Stimulated activated memory B cell treated with anti-CD40 and anti-IgM and Interleukin-4, amounts not matched to agents 10 μg/mL and 1 μg/mL and 100 μg/mL, for 72 hours (primary cell): ENCODE measurements at regions not wholly inside any gene's neighbourhood (a gene's known extent, or its start where the extent isn't known, plus 50 kb on each side); places are given as distances from the start of the nearest gene placed in this dataset.

Source experiments
- ATAC-seq: fragments of 150-1000 bp; cut with Tn5 transposase; 2 replicates; pipeline ENCODE4 v1.10.0; 2021
- H3K27ac Mint-ChIP-seq: one replicate; pipeline ENCODE4 v1.8.0; 2022; ENCODE audit warnings: mild to moderate bottlenecking, mixed read lengths
- H3K27me3 Mint-ChIP-seq: one replicate; pipeline ENCODE4 v1.8.0; 2022; ENCODE audit warnings: mixed read lengths
- H3K36me3 Mint-ChIP-seq: one replicate; pipeline ENCODE4 v1.8.0; 2022; ENCODE audit warnings: mixed read lengths
- H3K4me1 Mint-ChIP-seq: one replicate; pipeline ENCODE4 v1.8.0; 2022; ENCODE audit warnings: mixed read lengths
- H3K4me3 Mint-ChIP-seq: one replicate; pipeline ENCODE4 v1.8.0; 2022; ENCODE audit warnings: mild to moderate bottlenecking, moderate library complexity, mixed read lengths
- H3K9me3 Mint-ChIP-seq: one replicate; pipeline ENCODE4 v1.8.0; 2022; ENCODE audit warnings: mixed read lengths

DNA sequence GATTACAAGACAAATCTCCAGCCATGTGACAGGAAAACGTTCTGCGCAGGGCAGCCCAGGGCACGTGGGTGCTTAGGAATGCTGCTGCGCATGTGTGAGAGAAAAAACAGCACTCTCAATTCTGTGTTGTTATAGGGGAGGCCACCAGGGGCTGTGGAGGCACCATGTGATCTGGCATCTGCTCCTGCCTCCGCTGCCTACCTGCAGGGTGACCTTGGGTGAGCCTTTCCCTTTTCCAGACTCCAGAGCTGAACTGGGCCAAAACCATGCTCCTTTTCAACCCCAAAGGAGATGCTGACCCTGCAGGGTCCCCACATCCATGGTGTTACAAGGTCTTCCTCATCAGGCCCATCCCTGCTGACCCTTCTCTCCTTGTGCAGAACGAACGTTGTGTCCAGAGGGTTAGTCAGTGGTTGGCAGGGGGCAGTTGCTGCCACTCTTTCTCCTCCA lies 81.5 kb upstream of the RASGRF1 start:
- Mint-ChIP-seq H3K9me3 (no peaks in the 10 kb centered on the region), H3K27ac (no peak overlapping the region), H3K4me3 (no peak overlapping the region), H3K27me3 (peaks cover 37% of the 10 kb centered on the region), H3K4me1 (no peaks in the 10 kb centered on the region), H3K36me3 (no peaks in the 10 kb centered on the region)
- no peak for ATAC-seq

DNA sequence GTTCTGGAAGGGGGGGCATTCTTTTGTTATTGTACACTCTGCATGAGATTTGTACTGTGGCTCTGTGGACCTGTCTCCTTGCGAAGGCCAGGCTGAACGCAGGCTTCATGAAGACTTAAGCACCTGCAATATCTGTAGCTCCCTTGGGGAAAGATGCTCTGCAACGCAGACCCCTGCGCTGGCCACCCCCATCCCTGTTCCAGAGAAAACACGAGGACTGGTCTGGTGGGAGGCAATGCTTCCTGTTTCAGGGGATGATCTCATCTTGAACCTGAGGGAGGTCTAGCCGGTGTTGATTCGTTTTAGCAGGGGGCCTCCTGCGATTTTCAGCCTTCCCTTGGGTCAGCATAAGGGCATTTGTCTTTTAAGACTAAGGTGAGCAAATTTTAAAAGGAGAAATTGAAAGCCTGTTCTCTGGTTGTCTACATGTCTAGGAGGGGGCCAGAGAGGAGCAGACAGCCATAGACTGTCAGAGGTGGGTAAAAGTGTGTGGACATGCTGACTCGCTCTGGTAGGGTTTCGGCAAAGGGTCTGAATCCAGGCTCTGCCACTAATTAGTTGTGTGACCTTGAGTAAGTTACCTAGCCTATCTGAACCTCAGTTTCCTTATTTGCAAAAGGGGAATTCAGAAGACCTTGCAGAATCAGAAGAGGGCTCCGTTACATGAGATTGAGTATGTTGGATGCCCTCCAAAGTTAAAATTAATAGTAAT lies 80.9 kb upstream of the RASGRF1 start:
- Mint-ChIP-seq H3K27me3 (peaks cover 37% of the 10 kb centered on the region), H3K4me3 (no peak overlapping the region), H3K36me3 (no peaks in the 10 kb centered on the region), H3K4me1 (no peaks in the 10 kb centered on the region), H3K9me3 (no peaks in the 10 kb centered on the region), H3K27ac (no peak overlapping the region)
- ATAC-seq: no peak

DNA sequence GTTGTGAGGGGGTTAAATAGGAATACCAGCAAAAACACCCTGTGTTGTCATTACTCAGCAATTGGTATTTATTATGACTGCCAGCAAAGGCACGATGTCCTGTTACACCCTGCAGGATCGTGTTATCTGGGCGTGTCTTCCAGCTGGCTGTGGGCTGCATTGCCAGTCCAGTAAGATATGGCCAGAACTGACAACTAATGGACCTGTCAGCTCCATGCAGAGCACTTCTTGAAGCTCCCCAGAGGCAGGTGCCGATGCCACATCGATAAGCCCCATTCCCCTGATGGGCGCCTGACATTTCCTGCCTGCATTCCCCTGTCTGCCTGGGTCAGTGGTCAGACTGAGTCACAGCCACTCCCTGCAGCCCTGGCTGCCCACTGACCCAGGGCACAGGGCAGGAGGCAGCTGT lies 79.7 kb upstream of the RASGRF1 start:
- peaks cover 34% of the 10 kb centered on the region for H3K27me3 Mint-ChIP-seq
- peaks cover 8% of the 10 kb centered on the region for H3K4me1 Mint-ChIP-seq
- H3K27ac Mint-ChIP-seq: no peak overlapping the region
- no peak overlapping the region for H3K4me3 Mint-ChIP-seq
- no peak for ATAC-seq
- H3K9me3 Mint-ChIP-seq: peaks cover 6% of the 10 kb centered on the region
- H3K36me3 Mint-ChIP-seq: no peaks in the 10 kb centered on the region

DNA sequence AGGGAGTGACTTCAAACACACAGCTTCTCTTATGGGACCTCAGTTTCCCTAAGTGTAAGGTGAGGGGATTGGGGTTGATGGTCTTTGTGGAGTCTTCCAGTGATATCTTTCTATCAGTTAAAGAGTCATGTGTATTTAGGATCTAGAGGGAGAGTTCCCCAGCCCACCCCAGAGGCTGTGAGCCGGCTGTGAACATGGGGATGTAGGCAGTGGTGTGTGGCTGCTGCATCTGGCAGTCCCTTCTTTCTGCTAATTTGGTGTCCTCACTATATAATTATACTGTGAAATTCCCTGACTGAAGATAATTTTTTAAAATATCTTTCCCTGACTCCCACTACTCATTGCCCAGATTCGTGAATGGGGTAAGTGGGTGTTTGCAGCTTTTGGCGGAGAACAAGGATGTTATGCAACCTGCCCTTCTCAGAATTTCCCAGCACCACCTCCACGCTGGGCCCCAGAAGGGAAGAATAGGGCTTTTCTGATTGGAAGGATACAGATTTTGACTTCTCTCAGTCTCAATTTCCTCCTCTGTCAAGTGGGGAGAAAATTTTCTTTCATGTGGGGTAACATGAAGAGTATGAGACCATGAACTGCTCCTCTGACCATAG lies 79.0 kb upstream of the RASGRF1 start:
- Mint-ChIP-seq H3K36me3 (no peaks in the 10 kb centered on the region), H3K9me3 (peaks cover 9% of the 10 kb centered on the region), H3K27me3 (peaks cover 29% of the 10 kb centered on the region), H3K4me3 (no peak overlapping the region), H3K27ac (no peak overlapping the region), H3K4me1 (peaks cover 9% of the 10 kb centered on the region)
- ATAC-seq: no peak

DNA sequence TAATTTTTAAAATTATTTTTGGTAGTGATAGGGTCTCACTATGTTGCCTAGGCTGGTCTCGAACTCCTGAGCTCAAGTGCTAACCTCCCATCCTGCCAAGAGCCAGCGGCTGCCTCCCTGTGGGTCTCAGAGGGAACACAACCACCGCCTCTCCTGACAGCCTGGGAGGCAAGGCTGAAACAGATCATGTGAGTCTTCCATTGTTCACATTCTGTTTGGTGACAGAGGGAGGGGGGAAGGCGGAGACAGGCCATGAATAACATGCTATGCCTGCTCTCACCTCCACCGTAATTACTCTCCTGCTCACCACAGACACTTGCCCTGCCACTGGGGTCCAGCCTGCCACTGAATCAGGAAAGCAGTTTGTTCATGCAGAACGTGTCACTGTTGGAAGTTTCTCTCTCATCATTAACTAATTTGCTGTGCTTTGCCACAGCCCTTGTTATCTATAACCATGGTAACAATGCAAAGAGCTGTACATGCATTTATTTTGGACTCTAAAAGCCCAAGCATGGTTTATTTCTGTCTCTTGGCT lies 78.4 kb upstream of the RASGRF1 start:
- no peak for ATAC-seq
- no peak overlapping the region for H3K4me3 Mint-ChIP-seq

DNA sequence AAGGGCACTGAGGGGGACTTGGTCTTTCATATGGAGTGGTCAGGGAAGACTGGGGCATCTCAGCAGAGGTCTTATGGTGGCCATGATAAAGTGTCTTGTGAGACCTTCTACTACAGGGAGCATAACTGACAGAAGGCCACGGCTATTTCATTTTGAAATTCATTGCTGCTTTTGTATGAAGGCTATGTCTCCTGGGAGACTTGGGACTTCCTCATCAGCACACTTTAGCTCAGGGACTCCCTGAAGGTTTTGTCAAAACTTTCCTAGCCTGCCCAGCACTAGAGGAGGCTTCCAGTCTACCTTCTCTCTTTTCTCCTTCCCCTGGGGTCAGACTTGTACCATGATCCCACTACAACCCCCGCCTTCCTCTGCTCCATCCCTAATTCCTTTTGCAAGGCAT lies 77.2 kb upstream of the RASGRF1 start:
- no peaks in the 10 kb centered on the region for H3K36me3 Mint-ChIP-seq
- H3K27ac Mint-ChIP-seq: no peak overlapping the region
- ATAC-seq: no peak

More for the DNA sequence above, 78.4 kb upstream of the RASGRF1 start:
- H3K27ac Mint-ChIP-seq: no peak overlapping the region
- H3K9me3 Mint-ChIP-seq: peaks cover 12% of the 10 kb centered on the region
- no peaks in the 10 kb centered on the region for H3K36me3 Mint-ChIP-seq
- H3K27me3 Mint-ChIP-seq: peaks cover 33% of the 10 kb centered on the region
- H3K4me1 Mint-ChIP-seq: peaks cover 9% of the 10 kb centered on the region

DNA sequence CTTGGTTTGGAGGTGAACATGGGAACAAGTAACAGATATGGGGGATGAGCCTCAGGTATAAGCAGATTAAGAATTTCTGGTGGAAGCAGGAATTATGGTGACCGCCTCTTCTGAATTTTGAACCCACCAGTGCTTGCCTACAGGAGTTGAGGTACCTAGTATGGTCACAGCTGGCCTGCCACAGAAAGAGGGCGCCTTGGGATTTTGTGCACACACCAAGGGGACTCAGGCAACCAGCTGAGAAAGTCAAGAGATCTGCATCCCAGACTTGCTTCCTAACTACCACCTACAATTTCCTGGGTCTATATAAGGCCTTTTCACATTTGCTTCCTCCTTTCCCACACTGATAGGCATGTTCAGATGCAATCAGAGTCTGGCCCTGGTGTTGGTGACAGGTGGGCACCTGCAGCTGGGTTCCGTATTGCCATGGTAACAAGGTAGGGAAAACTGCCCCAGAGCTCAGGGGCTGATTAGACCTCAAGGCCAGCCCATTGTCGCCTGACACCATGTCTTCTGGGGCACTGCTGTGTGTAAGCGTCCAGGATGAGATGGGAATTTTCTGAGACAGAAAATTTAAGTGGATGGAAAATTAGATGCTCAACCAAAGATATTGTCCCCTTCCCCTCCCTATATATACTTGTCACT lies 75.9 kb upstream of the RASGRF1 start:
- H3K4me3 Mint-ChIP-seq: no peak overlapping the region
- H3K27me3 Mint-ChIP-seq: peaks cover 20% of the 10 kb centered on the region
- peaks cover 9% of the 10 kb centered on the region for H3K4me1 Mint-ChIP-seq
- H3K27ac Mint-ChIP-seq: no peak overlapping the region
- peaks cover 16% of the 10 kb centered on the region for H3K9me3 Mint-ChIP-seq
- no peak for ATAC-seq
- H3K36me3 Mint-ChIP-seq: no peaks in the 10 kb centered on the region

More for the DNA sequence above, 77.2 kb upstream of the RASGRF1 start:
- Mint-ChIP-seq H3K4me1 (peaks cover 9% of the 10 kb centered on the region), H3K9me3 (peaks cover 16% of the 10 kb centered on the region), H3K27me3 (peaks cover 33% of the 10 kb centered on the region), H3K4me3 (no peak overlapping the region)

DNA sequence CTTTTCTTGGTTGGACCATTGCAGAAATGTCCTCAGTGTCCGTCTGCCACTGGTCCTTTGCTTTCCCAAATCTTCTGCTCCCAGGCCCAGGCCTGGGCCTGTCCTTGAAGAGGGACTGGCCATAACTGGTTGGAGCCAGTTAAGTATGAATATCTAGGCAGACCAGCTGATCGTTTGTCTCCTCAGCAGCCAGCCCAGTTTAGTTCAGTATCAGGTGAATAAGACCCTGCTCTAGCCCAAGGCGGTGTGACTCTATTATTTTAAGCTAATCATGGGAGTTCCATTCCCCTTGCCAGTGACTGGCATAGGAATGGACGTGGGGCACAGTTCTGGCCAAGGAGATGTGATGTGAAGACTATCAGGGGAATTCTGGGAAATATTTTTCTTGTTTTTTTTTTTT lies 73.9 kb upstream of the RASGRF1 start:
- H3K36me3 Mint-ChIP-seq: no peaks in the 10 kb centered on the region
- no peak overlapping the region for H3K4me3 Mint-ChIP-seq
- no peak overlapping the region for H3K27ac Mint-ChIP-seq
- peaks cover 9% of the 10 kb centered on the region for H3K4me1 Mint-ChIP-seq
- peaks cover 15% of the 10 kb centered on the region for H3K27me3 Mint-ChIP-seq
- H3K9me3 Mint-ChIP-seq: peaks cover 16% of the 10 kb centered on the region
- ATAC-seq: no peak

DNA sequence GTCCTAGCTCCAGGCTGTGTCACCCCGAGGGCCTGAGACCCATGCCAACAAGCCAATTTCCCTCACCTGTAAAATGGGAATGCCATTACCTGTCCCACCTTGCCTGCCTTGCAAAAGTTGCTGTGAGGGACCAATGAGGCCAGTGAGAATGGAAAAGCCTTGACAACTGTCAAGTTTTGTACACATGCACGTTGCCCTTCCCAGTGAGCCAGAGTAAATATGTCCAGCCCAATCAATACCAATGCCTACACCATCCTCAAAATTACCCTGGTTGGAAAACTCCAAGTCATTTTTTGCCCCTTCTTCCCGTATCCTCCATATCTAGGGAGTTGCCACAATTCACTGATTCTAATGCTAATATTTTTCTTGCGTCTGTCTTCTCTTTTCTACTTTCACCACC lies 73.5 kb upstream of the RASGRF1 start:
- H3K36me3 Mint-ChIP-seq: no peaks in the 10 kb centered on the region
- peaks cover 9% of the 10 kb centered on the region for H3K4me1 Mint-ChIP-seq
- peaks cover 16% of the 10 kb centered on the region for H3K9me3 Mint-ChIP-seq
- no peak overlapping the region for H3K4me3 Mint-ChIP-seq
- H3K27me3 Mint-ChIP-seq: peaks cover 15% of the 10 kb centered on the region
- H3K27ac Mint-ChIP-seq: no peak overlapping the region
- no peak for ATAC-seq

DNA sequence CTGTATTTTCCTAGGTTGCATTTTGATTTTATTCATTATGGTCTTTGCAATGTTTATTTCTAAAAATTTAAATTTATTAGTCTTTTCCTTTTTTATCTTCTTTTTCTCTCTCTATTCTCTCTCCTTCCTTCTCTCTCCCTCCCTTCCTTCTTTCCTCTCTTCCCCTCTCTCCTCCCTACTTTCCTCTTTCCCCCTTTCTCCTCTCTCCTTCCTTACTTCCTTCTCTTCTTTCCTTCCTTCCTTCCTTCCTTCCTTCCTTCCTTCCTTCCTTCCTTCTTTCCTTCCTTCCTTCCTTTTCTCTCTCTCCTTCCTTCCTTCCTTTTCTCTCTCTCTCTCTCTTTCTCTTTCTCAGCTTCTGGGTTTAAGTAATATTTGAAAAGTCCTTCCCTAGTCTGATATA lies 72.8 kb upstream of the RASGRF1 start:
- Mint-ChIP-seq H3K4me3 (no peak overlapping the region), H3K9me3 (peaks cover 16% of the 10 kb centered on the region), H3K27ac (no peak overlapping the region), H3K36me3 (no peaks in the 10 kb centered on the region), H3K27me3 (peaks cover 15% of the 10 kb centered on the region), H3K4me1 (peaks cover 9% of the 10 kb centered on the region)
- no peak for ATAC-seq

DNA sequence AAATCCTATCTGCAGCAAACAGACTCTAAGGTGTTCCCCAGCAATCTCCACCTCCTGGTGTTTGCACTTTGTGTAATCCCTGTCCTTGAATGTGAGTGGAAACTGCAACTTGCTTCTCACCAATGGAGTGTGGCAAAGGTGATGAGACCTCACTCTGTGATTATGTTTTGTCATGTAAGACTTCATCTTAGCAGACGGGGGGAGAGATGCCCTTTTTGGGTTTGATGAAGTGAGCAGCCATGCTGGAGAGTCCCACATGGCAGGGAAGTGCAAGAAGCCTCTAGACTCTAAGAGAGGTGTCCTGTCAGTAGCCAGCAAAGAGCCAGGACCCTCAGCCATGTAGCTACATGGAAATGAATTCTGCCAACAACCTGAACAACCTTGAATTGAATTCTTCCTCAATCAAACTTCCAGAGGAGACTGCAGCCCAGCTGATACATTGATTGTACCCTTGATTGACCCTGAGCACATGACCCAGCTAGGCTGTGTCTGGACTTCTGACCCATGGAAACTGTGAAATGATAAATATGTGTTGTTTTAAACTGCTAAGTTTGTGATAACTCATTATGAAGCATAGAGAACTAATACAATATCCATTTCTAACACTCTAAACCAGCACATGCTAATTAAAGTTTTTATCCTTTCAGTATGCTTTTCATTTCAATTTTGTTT lies 71.4 kb upstream of the RASGRF1 start:
- Mint-ChIP-seq H3K4me3 (no peak overlapping the region), H3K36me3 (no peaks in the 10 kb centered on the region), H3K27ac (no peak overlapping the region), H3K27me3 (peaks cover 15% of the 10 kb centered on the region), H3K4me1 (peaks cover 9% of the 10 kb centered on the region), H3K9me3 (peaks cover 16% of the 10 kb centered on the region)
- ATAC-seq: no peak

DNA sequence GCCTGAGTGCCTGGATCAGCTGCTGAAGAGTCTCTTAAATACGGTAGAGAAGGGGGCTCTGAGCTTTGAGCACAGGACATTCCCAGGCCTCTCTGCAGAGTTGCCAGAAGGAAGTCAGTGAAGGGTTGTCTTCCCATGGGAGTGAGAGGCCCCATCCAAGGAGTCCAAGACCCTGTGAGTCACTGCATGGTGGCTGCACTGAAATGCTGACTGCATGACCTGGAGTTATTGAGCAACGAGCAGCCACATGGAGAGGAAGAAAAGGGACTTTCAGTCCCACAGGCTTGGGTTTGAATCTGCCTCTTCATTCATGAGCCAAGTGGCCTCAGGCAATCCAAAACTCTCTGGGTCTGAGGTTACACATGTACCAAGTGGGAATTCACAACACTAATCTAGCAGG lies 69.6 kb upstream of the RASGRF1 start:
- H3K4me1 Mint-ChIP-seq: peaks cover 1% of the 10 kb centered on the region
- no peak overlapping the region for H3K4me3 Mint-ChIP-seq
- H3K36me3 Mint-ChIP-seq: no peaks in the 10 kb centered on the region
- no peak overlapping the region for H3K27ac Mint-ChIP-seq
- H3K27me3 Mint-ChIP-seq: peaks cover 15% of the 10 kb centered on the region
- peaks cover 9% of the 10 kb centered on the region for H3K9me3 Mint-ChIP-seq
- ATAC-seq: no peak

DNA sequence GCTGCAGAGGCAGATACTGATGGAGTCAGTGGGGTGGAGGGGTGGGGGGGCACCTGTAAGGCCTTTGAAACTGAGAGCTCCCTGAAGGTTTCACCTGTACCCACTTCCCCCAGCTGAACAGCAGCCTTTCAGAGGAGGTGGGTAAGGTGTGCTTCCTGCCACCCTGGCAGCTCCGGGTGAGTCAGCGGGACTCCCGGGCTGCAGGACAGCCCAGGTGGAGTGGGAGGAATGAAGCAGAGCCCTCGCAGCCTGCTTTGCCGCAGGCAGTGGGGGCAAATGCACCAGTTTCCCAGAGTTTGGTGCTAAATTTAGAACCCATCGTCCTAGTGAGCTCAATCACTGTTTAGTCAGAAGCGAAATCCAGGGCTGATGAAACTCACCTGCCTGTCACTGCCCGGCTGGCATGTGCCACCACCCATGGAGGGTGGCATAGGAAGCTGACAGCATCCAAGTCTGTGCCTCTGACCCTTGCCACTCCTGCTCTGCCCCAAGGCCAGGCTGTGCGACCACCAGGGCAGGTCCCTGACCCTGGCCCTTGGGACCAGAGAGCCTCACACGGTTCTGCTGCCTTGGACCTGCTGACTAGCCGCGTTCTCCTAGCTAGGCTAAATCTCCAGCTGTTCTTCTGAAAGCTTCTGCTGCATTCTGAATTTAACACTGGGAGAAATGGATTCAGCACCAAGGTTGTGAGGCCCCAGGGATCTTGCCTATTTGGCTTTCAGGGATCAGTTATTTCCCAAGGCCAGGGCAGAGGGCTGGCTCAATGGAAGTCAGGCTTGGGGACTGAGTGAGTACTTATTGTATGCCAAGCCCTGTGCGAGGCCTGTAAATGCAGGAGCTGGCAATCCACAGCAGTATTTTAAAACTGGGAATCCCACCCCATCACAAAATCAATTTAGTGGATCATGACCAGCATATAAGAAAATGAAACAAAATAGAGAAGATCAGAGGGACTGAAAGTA lies 67.3 kb upstream of the RASGRF1 start:
- peak; percentile 24 for ATAC-seq
- H3K27ac Mint-ChIP-seq: no peak overlapping the region
- H3K9me3 Mint-ChIP-seq: no peaks in the 10 kb centered on the region
- H3K36me3 Mint-ChIP-seq: no peaks in the 10 kb centered on the region
- no peaks in the 10 kb centered on the region for H3K27me3 Mint-ChIP-seq
- no peak overlapping the region for H3K4me3 Mint-ChIP-seq
- H3K4me1 Mint-ChIP-seq: no peaks in the 10 kb centered on the region

DNA sequence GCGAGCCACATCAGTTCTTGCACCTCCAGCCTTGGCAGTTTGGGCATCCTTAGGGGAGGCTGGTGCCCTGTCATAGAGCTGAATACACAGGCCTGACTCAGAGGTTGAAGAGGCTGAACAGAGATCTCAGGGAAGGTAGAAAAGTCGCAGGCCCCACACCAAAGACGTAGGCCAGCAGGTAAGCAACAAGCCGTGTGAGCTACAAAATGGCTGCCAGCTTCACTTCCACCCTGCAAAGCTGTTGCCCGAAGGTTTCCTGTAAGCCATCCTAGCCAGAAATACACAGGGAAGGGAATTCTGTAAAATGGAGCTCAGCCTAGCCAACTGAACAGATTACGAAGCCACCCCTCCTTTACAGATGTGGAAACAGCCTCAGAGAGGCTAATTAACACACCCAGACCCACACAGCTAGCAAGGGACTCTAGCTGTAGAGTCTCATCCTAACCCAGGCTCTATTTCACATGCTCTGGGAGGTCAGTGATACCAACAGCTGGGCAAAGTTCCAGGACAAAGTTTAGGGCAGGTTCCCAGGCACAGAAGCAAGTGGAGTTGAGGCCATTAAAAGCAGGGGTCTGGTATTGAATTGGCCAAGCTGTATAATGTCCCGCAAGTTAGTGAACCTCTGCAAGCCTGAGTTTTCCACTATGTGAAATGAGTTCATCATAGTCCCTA lies 66.3 kb upstream of the RASGRF1 start:
- ATAC-seq: no peak
- H3K27me3 Mint-ChIP-seq: no peaks in the 10 kb centered on the region
- no peak overlapping the region for H3K27ac Mint-ChIP-seq
- no peaks in the 10 kb centered on the region for H3K4me1 Mint-ChIP-seq
- no peaks in the 10 kb centered on the region for H3K36me3 Mint-ChIP-seq
- no peak overlapping the region for H3K4me3 Mint-ChIP-seq
- no peaks in the 10 kb centered on the region for H3K9me3 Mint-ChIP-seq
